Breast epithelium (tissue), 4 donors: ENCODE measurements at regions not wholly inside any gene's neighbourhood (a gene's known extent, or its start where the extent isn't known, plus 50 kb on each side); places are given as distances from the start of the nearest gene placed in this dataset.
A peak's percentile ranks its signal among the peaks of the same experiment; 100 is the strongest.

ENCODE experiments used
- DNase-seq, 2 donors: peaks; one replicate each; pipeline ENCODE4 v3.0.0-alpha.2; 2019; ENCODE audit warnings: low spot score in 2 of 2
- H3K27ac ChIP-seq, 2 donors: fragments of 200-600 bp; sonication (generic) in 1 of 2; one replicate each; pipeline ENCODE4 v1.5.1; 2016 to 2019; ENCODE audit warnings: mild to moderate bottlenecking in 1 of 2
- H3K27me3 ChIP-seq, 2 donors: fragments of 200-600 bp; sonication (generic) in 1 of 2; one replicate each; pipeline versions ENCODE4 v1.5.1 to v1.6.0; 2017 to 2019; ENCODE audit warnings: control low read depth in 1 of 2, mild to moderate bottlenecking in 1 of 2
- H3K36me3 ChIP-seq: fragments of 200-600 bp; one replicate; pipeline ENCODE4 v1.5.1; 2019
- H3K4me1 ChIP-seq, 2 donors: fragments of 200-600 bp; sonication (generic); one replicate each; pipeline ENCODE4 v1.5.1; 2016 to 2019; ENCODE audit warnings: control low read depth in 1 of 2
- H3K4me3 ChIP-seq, 3 donors: fragments of 200-600 bp; sonication (generic); 1 replicate in 2 of 3; 2 replicates in 1 of 3; pipeline ENCODE4 v1.5.1; 2016 to 2019; ENCODE audit warnings: mild to moderate bottlenecking in 3 of 3, moderate library complexity in 2 of 3
- H3K9me3 ChIP-seq, 2 donors: fragments of 200-600 bp; sonication (generic) in 1 of 2; one replicate each; pipeline ENCODE4 v1.5.1; 2016 to 2019; ENCODE audit warnings: control low read depth in 1 of 2
- POLR2A ChIP-seq: fragments of 450-650 bp; IDR thresholded peaks from one replicate; pipeline ENCODE4 v1.6.1; 2016; ENCODE audit warnings: antibody characterized with exemption, mild to moderate bottlenecking, moderate library complexity
- POLR2AphosphoS5 ChIP-seq, 3 donors: sonication (generic); formaldehyde crosslinking; IDR thresholded peaks; one replicate each; pipeline ENCODE4 v1.6.1; 2017; ENCODE audit warnings: antibody characterized with exemption in 3 of 3
- intact Hi-C: fragments of 100-400 bp; cut with DNase I; formaldehyde crosslinking; loops from one replicate; pipeline ENCODE4 v1.15.1; 2023; ENCODE audit warnings: low total_unique reads
- TF ChIP-seq, protein P1 (sequence below), 3 donors: fragments of 450-650 bp; IDR thresholded peaks; one replicate each; pipeline ENCODE4 v1.5.1; 2016 to 2017; ENCODE audit warnings: antibody characterized with exemption in 3 of 3, mild to moderate bottlenecking in 3 of 3, moderate library complexity in 3 of 3

GRCh38 chr10:90204956-90205314, 503.5 kb downstream of the KIF20B start:
- intact Hi-C loops, result no loop called here
- H3K4me3 ChIP-seq, result no peak overlapping the region
- no peaks in the 10 kb centered on the region for H3K4me1 ChIP-seq
- no peaks in the 10 kb centered on the region for H3K27me3 ChIP-seq
- no peaks in the 10 kb centered on the region for H3K36me3 ChIP-seq
- no peak overlapping the region for H3K27ac ChIP-seq
- DNase-seq, result no peak
- no peaks in the 10 kb centered on the region for H3K9me3 ChIP-seq
- TF ChIP-seq POLR2A (no peak), POLR2AphosphoS5 (IDR thresholded peaks at IDR 0.05) (no peak)
- TF ChIP-seq, protein P1, sequence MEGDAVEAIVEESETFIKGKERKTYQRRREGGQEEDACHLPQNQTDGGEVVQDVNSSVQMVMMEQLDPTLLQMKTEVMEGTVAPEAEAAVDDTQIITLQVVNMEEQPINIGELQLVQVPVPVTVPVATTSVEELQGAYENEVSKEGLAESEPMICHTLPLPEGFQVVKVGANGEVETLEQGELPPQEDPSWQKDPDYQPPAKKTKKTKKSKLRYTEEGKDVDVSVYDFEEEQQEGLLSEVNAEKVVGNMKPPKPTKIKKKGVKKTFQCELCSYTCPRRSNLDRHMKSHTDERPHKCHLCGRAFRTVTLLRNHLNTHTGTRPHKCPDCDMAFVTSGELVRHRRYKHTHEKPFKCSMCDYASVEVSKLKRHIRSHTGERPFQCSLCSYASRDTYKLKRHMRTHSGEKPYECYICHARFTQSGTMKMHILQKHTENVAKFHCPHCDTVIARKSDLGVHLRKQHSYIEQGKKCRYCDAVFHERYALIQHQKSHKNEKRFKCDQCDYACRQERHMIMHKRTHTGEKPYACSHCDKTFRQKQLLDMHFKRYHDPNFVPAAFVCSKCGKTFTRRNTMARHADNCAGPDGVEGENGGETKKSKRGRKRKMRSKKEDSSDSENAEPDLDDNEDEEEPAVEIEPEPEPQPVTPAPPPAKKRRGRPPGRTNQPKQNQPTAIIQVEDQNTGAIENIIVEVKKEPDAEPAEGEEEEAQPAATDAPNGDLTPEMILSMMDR (IDR thresholded peaks at IDR 0.05), result no peak

GRCh38 chr10:90205340-90205739, 503.9 kb downstream of the KIF20B start:
- intact Hi-C loops, result no loop called here
- Histone ChIP-seq H3K9me3 (no peaks in the 10 kb centered on the region), H3K27ac (no peak overlapping the region)

DNA sequence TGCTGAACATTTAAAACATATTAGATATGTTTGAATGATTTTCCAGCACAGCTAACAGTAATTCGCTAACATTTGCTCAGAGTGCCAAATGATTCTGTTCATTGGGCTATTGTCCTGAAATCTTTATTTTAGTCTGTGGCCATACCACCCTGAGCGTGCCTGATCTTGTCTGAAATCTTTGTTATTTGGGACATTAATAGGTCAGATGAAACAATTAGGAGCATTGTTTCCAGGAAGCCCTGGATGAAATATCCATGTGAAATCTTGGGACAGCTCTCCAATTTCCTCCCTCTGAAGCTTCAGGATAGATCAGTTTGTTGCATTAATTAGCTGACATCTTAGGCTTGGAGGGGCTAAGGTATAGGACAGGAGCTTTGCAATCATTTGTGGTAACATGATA, 512.0 kb downstream of the KIF20B start:
- no peaks in the 10 kb centered on the region for H3K9me3 ChIP-seq
- no peaks in the 10 kb centered on the region for H3K27me3 ChIP-seq
- intact Hi-C loops, result no loop called here
- H3K36me3 ChIP-seq, result no peaks in the 10 kb centered on the region
- H3K27ac ChIP-seq, result peak overlapping the region in 1 of 2 donors; percentile 38
- peak in 1 of 2 donors; percentile 24 for DNase-seq
- H3K4me1 ChIP-seq, result no peaks in the 10 kb centered on the region
- no peak overlapping the region for H3K4me3 ChIP-seq
- TF ChIP-seq, protein P1 (IDR thresholded peaks at IDR 0.05), result no peak
- TF ChIP-seq POLR2A, result no peak
- no peak for TF ChIP-seq POLR2AphosphoS5 (IDR thresholded peaks at IDR 0.05)

More at GRCh38 chr10:90205340-90205739, 503.9 kb downstream of the KIF20B start:
- no peak for DNase-seq
- Histone ChIP-seq H3K4me1 (no peaks in the 10 kb centered on the region), H3K27me3 (no peaks in the 10 kb centered on the region), H3K4me3 (no peak overlapping the region), H3K36me3 (no peaks in the 10 kb centered on the region)
- TF ChIP-seq, protein P1 (IDR thresholded peaks at IDR 0.05), result no peak
- TF ChIP-seq POLR2AphosphoS5 (IDR thresholded peaks at IDR 0.05), result no peak
- no peak for TF ChIP-seq POLR2A

GRCh38 chr10:90218846-90219245, 517.5 kb downstream of the KIF20B start:
- no peak for TF ChIP-seq POLR2AphosphoS5 (IDR thresholded peaks at IDR 0.05)
- TF ChIP-seq POLR2A, result no peak
- TF ChIP-seq, protein P1 (IDR thresholded peaks at IDR 0.05), result no peak
- Histone ChIP-seq H3K36me3 (peaks cover 4% of the 10 kb centered on the region), H3K4me1 (no peaks in the 10 kb centered on the region), H3K4me3 (no peak overlapping the region), H3K27ac (no peak overlapping the region), H3K9me3 (no peaks in the 10 kb centered on the region), H3K27me3 (no peaks in the 10 kb centered on the region)
- DNase-seq, result no peak
- intact Hi-C loops, result no loop called here

DNA sequence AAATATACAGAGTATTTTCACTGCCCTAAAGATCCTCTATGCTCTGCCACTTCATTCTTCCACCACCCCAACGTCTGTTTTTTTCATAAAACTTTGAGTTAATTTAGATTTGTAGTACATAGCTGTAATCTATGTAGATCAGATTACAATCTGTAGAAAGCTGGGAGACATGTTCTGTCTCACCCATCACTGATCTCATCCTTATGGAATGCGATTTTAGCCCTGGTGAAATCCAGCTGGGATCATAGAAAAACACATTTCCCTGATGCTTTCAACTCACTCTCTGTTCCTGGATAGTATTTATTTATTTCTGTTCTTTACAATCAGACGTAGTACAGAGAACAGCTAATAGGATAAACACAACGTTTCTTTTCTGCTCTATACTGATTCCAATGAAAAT, 521.0 kb downstream of the KIF20B start:
- Histone ChIP-seq H3K4me1 (no peaks in the 10 kb centered on the region), H3K4me3 (no peak overlapping the region), H3K9me3 (no peaks in the 10 kb centered on the region), H3K36me3 (peaks cover 4% of the 10 kb centered on the region), H3K27me3 (no peaks in the 10 kb centered on the region), H3K27ac (no peak overlapping the region)
- no peak for DNase-seq
- TF ChIP-seq POLR2A (no peak), POLR2AphosphoS5 (IDR thresholded peaks at IDR 0.05) (no peak)
- TF ChIP-seq, protein P1 (IDR thresholded peaks at IDR 0.05), result no peak
- intact Hi-C loops, result no loop called here
